ENCODE measurements at regions not wholly inside any gene's neighbourhood (a gene's known extent, or its start where the extent isn't known, plus 50 kb on each side); places are given as distances from the start of the nearest gene placed in this dataset.

DNA sequence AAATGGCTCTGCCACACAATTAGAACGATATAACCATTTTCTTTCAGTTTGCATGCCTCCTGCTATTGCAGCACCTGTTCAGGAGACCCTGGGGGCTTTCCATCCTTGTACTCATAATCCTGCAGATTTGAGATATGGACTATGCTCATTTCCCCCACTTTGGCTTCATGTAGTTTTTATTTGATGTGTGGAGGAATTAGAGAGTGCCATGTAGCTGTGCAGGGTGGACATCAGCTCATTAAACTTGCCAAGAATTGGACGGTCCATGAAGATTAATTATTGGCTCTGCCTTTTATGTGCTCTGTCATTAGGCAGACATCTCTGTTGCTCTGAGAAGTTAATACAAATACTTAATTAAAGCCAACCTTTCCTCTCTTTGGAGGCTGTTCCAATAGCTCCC lies 66.2 kb upstream of the CD83 start:
- TF ChIP-seq ZNF274 (IDR thresholded peaks at IDR 0.05; ENCODE audit: low read depth, low read length) (no peak), YY1 (IDR thresholded peaks at IDR 0.05; ENCODE audit: insufficient read depth, insufficient read length) (no peak), SUZ12 (IDR thresholded peaks at IDR 0.05; ENCODE audit: extremely low read depth, insufficient read depth, insufficient read length) (no peak)
